Right atrium auricular region (tissue), 2 donors: ENCODE measurements at regions not wholly inside any gene's neighbourhood (a gene's known extent, or its start where the extent isn't known, plus 50 kb on each side); places are given as distances from the start of the nearest gene placed in this dataset.

Experiments
- DNase-seq: peaks from one replicate; pipeline ENCODE4 v3.0.0-alpha.2; 2019; ENCODE audit warnings: low spot score
- H3K27ac ChIP-seq, 2 donors: fragments of 200-600 bp; sonication (generic); 1 replicate in 1 of 2; 2 replicates in 1 of 2; pipeline ENCODE4 v1.5.1; 2016 to 2019
- H3K27me3 ChIP-seq, 2 donors: fragments of 200-600 bp; sonication (generic); one replicate each; pipeline versions ENCODE4 v1.5.1 to v1.6.0; 2017 to 2019
- H3K36me3 ChIP-seq: fragments of 200-600 bp; sonication (generic); one replicate; pipeline ENCODE4 v1.5.1; 2016
- H3K4me1 ChIP-seq, 2 donors: fragments of 200-600 bp; sonication (generic); one replicate each; pipeline versions ENCODE4 v1.5.1 to v1.6.0; 2017 to 2019
- H3K4me3 ChIP-seq, 2 donors: fragments of 200-600 bp; sonication (generic); 1 replicate in 1 of 2; 2 replicates in 1 of 2; pipeline ENCODE4 v1.5.1; 2017 to 2019; ENCODE audit warnings: mild to moderate bottlenecking in 1 of 2, moderate library complexity in 1 of 2
- H3K9me3 ChIP-seq, 2 donors: fragments of 200-600 bp; sonication (generic); one replicate each; pipeline ENCODE4 v1.5.1; 2019
- CTCF ChIP-seq, 2 donors: fragments of 200-600 bp; sonication (generic); IDR thresholded peaks; one replicate each; pipeline ENCODE4 v1.5.1; 2019; ENCODE audit warnings: antibody characterized with exemption in 2 of 2

- Histone ChIP-seq H3K36me3 (no peaks in the 10 kb centered on the region), H3K27me3 (no peaks in the 10 kb centered on the region), H3K4me3 (no peak overlapping the region), H3K27ac (no peak overlapping the region), H3K4me1 (no peaks in the 10 kb centered on the region), H3K9me3 (no peaks in the 10 kb centered on the region)
- DNase-seq: no peak
- no peak for TF ChIP-seq CTCF (IDR thresholded peaks at IDR 0.05)
These were observed 211.5 kb upstream of the GAS1 start for GRCh38 chr9:87158765-87159164.

- Histone ChIP-seq H3K4me1 (no peaks in the 10 kb centered on the region), H3K4me3 (no peak overlapping the region), H3K9me3 (no peaks in the 10 kb centered on the region), H3K27me3 (no peaks in the 10 kb centered on the region), H3K36me3 (no peaks in the 10 kb centered on the region), H3K27ac (no peak overlapping the region)
- no peak for TF ChIP-seq CTCF (IDR thresholded peaks at IDR 0.05)
- no peak for DNase-seq
These were observed 213.1 kb upstream of the GAS1 start for GRCh38 chr9:87160148-87161102.

DNA sequence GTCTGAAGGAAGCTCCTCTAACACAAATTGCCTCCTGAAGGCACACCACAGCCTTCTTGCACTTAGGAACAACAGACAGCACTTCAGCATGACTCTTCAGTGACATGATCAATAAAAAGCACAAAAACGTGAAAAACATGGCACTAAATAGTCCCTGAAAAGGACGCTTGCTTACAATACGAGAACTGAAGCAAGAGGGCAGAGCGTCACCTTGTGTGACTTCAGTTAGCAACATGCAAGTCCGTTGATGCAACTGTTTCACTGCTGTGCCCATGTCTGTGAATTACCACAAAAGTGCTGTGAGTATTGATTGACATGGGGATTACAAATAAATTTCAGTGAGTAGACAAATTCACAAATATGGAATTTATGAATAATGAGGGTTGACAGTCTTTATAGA lies 219.9 kb upstream of the GAS1 start:
- H3K36me3 ChIP-seq: no peaks in the 10 kb centered on the region

DNA sequence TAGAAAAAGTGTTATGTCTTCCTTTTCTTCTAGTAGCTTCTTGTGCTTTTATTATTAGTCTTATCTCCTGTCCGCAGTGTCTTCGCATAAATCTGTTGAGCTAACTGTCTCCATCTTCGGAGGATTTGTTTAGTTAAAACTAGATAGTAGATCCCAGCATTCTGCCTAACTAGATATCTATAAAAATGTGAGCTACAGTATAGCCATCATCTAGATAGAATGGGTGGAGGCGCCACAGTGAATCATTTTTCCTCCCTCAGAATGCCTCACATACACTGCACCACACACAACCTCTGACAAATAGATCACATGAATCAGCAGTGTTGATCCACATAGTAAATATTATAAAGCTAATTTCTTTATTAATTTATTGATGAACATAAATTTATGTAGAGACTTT lies 220.3 kb upstream of the GAS1 start:
- TF ChIP-seq CTCF (IDR thresholded peaks at IDR 0.05): no peak
- DNase-seq: no peak
- no peak overlapping the region for H3K4me3 ChIP-seq
- H3K4me1 ChIP-seq: no peaks in the 10 kb centered on the region
- no peaks in the 10 kb centered on the region for H3K9me3 ChIP-seq
- no peak overlapping the region for H3K27ac ChIP-seq
- no peaks in the 10 kb centered on the region for H3K27me3 ChIP-seq
- H3K36me3 ChIP-seq: no peaks in the 10 kb centered on the region

More for the DNA sequence above, 219.9 kb upstream of the GAS1 start:
- DNase-seq: no peak
- Histone ChIP-seq H3K27me3 (no peaks in the 10 kb centered on the region), H3K4me3 (no peak overlapping the region), H3K9me3 (no peaks in the 10 kb centered on the region), H3K27ac (no peak overlapping the region), H3K4me1 (no peaks in the 10 kb centered on the region)
- TF ChIP-seq CTCF (IDR thresholded peaks at IDR 0.05): no peak

DNA sequence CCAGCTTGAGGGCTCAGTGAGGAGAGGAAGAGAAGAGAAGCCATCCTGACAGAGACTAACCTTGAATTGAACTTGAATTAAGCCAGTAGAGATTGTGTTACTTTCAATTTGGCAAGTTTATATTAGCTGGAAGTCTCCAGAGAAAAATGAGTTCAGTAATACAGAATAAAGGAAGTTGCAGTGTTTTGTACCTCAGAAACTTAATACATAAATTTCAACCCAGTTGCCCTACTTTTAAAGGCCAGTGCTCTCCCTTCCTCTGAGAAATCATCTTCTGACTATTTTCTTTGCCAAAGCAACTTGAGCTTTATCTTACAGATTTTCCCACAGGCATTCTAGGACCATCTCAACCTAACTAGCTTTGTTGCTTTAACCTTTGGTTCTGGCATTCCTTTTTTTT lies 231.0 kb upstream of the GAS1 start:
- Histone ChIP-seq H3K4me1 (no peaks in the 10 kb centered on the region), H3K36me3 (no peaks in the 10 kb centered on the region), H3K9me3 (peaks cover 0 to 7% of the 10 kb centered on the region in 2 donors), H3K27ac (no peak overlapping the region), H3K27me3 (no peaks in the 10 kb centered on the region), H3K4me3 (no peak overlapping the region)
- DNase-seq: no peak
- TF ChIP-seq CTCF (IDR thresholded peaks at IDR 0.05): no peak
